ENCODE measurements at regions not wholly inside any gene's neighbourhood (a gene's known extent, or its start where the extent isn't known, plus 50 kb on each side); places are given as distances from the start of the nearest gene placed in this dataset.

- TF ChIP-seq POLR2A (IDR thresholded peaks at IDR 0.05) (no peak), CTCF (IDR thresholded peaks at IDR 0.05) (no peak)
Observed at GRCh38 chr2:238584617-238585016, 157.9 kb downstream of the ASB1 start.
